ENCODE measurements at regions not wholly inside any gene's neighbourhood (a gene's known extent, or its start where the extent isn't known, plus 50 kb on each side); places are given as distances from the start of the nearest gene placed in this dataset.

DNA sequence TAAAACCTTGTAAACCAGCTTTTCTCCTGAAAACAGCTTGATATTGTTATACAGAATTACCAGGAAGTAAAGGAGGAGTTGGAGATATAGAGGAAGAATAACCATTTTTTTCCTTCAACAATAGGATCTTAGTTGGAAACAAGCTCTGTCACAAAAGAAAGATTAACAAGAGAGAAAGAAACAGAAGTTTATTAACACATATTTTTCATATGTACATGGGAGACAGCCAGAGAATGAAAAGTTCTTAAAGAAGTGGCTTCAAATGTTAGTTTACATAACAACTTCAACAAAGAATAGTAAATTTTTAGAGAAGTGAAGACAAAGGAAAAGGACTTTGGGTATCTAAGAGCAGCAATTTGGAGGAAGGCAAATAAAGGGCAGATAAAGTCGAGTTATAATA is 94.9 kb upstream of the ANKRD50 start:
- DNase-seq (ENCODE audit: low read depth), result no peak

DNA sequence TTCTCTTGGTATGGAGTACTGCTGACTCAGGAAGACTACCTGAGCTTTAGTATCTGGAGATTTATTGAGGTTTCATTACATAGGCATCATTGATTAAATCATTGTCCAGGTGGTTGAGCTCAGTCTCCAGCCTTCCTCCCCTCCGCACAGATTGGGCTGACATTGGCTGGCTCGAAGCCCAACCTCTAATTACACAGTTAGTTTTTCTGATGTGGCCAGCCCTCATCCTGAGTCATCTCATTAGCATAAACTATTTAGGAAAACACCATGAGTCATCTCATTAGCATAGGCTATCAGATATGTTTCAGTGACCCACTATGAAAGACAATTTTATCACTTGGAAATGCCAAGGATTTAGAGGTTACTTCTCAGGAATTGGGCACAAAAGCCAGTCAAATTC is 93.9 kb upstream of the ANKRD50 start:
- DNase-seq (ENCODE audit: low read depth), result peak; percentile 25

DNA sequence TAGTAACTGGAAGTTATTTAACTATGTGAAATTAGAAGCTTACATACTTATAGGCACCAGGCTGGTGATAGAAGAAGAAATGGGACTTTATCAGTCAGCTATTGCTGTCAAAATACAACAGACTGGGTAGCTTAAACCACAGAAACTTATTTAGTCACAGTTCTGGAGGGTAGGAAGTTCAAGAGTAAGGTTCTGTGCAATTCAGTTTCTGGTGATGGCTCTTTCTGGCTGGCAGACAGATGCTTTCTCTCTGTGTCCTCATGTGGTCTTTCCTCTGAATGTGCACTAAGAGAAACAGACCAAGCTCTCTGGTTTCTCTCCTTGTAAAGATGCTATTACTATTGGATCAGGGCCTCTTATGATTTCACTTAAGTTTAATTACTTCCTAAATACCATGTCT is 92.1 kb upstream of the ANKRD50 start:
- DNase-seq (ENCODE audit: low read depth), result peak; percentile 11

DNA sequence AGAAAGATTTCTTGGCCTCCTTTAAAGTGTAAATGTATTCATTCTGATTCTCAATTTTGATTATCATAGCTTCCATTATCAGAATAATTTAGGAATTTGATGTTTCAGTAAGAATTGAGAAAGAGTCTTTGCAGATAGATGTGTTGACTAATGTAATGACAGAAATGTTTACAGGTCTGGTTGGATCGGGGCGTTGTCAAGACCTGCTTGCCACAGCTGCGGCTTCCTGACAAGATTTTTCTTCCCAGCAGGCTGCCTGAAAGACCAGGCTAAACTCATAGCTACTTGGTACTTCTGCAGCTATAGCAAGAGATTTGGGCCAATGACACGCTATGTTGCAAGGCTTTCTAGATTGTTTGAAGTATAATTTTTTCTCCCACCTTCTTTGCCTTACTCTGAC is 91.5 kb upstream of the ANKRD50 start:
- peak; percentile 7 for DNase-seq (ENCODE audit: low read depth)

DNA sequence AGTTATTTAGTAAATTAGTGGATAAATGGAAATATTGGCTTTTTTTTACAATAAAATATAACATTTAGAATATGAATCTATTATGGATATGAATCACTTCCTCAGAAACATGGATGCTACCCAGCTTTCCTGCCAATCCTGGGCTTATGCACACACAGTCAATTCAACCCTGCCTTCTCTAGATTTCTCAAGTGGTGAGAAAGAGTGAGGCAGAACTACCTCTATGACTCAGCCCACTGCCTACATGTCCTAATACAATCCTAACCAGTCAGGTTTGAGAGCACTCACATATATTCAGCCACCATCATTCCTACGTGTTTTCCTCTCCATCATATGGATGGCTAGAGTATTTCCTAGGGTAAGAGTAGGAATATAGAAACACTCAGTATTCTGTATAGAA is 91.1 kb upstream of the ANKRD50 start:
- peak; percentile 73 for DNase-seq (ENCODE audit: low read depth)

DNA sequence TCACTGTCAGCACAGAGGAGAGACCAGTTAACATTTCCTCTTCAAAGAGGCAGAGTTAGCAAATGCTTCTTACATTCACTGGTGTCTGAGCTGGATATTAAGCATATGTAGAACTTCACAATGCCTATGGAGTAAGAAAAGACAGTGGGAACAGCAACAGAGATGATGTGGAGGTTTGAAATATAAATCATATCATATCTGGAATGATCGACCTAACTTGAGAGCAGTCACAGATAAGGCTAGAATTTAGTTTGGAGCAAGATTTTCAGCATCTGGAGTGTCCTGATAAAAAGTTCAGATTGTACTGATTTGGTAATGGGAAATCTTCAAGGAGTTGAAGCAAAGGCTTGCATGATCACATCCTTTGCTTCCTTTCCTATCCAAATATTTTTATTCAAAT is 90.5 kb upstream of the ANKRD50 start:
- DNase-seq (ENCODE audit: low read depth), result peak; percentile 72

DNA sequence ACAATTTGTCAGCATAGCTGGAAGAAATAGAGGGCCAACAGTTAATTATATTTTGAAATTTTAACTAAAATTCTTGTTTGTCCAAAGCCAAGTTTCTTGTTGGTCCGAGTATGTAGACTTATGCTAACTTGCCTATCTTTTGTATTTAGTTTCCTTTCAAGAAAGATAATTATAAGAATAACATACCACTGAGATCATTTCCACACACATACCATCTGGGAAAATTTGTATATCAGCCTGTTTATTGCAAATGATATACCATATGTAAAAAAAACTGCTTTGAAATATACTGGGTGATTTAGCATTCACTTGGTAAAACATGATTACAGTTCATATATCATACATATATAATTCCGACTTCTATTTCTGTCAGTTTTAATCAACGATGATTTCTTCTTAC is 84.7 kb upstream of the ANKRD50 start:
- no peak for DNase-seq (ENCODE audit: low read depth)

DNA sequence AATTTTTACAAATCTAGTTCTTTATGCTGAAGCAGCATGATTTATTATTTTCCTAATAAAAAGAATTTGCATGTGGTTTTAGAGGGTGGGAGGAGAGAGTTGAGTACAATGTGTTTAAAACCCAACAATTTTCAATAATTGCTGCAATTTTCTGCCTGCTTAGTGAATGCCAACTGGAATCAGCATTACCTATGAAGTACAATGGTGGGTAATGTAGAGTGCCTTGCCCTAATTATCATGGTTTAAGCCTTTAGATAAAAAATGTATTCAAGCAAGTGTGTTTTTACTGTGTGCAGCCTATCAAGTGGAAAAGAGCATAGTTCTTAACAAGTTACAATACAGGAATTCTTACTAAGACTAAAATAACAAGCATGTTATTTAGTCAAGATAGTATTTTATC is 77.9 kb upstream of the ANKRD50 start:
- DNase-seq (ENCODE audit: low read depth), result no peak

DNA sequence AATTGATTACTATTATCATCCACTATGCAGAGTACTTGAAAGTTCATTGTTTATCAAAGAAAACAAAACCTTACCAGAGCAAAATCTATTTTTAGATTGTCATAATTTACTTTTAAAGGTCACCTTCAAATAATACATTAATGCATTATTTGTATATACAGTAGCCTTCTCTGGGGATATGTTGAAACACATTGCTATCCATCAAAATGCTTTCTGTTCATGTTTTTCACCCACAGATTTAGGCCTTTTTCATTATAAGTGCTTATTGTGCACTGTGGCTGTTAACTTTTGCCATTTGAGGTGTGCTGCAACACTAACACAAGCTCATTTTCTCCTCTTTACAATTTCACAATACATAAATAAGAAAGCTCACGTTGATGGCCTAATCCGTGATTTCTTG is 74.1 kb upstream of the ANKRD50 start:
- no peak for DNase-seq (ENCODE audit: low read depth)

DNA sequence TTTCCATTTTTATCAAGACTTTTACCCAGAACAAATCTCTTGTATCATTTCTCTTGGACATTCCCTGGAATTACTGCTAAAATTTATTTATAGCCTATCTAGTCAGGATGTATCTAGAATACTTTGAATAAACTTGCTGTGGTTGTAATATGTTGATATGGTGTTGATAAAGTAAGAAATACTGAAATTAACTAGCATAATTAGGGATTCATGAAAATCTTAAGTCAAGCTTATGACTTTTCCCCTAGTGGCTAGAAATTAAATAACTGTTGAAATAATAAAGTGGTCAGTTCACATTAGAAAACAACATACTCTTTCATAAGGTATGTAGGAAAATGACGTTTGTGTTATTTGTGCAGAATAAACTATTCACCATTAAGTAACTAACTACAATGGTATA is 73.1 kb upstream of the ANKRD50 start:
- no peak for DNase-seq (ENCODE audit: low read depth)

DNA sequence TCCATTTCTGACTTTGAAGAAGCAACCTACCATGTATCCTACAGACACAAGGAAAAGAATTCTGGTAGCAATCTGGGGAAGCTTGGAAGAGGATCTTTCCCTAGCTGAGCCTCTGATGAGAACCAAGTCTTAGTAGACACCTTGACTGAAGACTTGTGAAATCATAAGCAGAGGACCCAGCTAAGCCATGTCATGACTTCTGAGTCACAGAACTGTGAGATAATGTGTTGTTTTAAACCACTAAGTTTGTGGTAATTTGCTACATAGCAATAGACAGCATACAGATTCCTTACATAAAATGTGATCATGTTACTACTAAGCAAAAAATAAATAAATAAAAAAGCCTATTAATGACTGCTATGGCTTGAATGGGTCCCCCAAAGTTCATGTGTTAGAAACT is 71.3 kb upstream of the ANKRD50 start:
- peak; percentile 70 for DNase-seq (ENCODE audit: low read depth)

DNA sequence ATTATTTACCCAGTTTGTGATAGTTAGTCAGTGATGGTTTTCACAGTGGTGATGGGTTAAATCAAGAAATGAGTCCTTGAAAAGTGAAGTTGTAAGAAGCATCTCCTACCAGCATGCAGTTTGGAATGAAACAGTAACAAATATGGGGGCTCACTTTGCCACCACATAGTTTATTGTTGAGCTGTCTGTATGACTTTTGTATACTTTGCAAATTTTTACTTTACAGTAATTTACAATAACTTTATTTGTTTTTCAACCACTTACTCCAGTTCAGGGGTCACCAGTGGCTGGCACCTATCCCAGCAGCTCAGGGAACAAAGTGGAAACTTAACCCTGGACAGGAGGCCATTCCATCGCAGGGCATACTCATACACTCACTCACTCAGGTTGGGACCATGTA is 64.5 kb upstream of the ANKRD50 start:
- DNase-seq (ENCODE audit: low read depth), result no peak

DNA sequence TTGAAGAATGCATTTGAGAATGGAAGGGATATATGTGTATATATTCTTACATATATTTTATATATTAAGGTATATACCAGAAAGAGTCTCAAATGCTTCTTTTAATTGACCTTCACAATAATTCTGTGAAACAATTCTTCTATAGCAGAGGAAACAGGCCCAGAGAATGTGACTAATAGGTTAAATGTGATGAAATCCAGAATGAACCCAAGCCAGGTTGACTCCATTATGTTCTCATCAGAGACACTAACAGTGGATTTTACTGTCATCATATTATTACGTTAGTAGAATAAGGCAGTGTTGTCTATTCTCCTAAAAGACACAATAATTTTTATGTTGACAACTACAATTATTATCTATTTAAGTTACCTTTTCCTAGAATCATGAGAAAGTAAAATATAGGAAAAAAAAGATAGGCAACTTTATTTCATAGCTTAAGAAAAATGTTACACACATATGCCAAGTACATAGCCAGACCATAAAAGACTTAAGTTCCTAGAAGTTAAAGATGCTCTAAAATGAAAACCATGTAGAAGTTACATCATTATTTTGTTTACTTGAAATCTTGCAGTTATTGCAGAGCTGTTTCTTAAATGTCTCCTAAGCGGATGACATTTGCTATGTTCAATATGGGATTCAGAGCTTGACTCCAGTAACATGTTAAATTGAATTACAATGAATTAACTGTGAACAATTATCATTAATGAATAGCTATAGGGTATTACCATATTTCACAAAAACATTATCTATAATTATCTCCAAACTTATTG is 56.2 kb upstream of the ANKRD50 start:
- DNase-seq (ENCODE audit: low read depth), result peak; percentile 34

DNA sequence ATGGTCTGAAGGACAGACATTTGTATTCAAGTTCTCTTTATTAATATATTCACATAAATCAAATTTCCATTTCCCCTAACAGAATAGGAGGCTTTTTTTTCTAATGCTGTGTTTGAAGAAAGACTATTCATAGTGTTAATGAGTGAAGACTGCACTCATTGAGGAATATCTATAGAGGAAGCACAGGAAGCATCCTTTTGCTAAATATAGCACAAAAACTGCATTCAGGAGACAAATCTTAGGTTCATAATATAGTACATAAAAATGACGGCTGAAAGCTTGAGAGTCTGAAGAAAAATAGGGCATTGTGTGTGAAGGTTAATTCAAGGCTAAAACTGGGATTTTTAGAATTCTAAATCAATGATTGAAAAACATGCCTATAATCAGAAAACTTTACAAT is 50.4 kb upstream of the ANKRD50 start:
- DNase-seq (ENCODE audit: low read depth), result no peak

Measured in amniotic epithelial cell (primary cell).